HG03064 (cell line): ENCODE measurements at regions not wholly inside any gene's neighbourhood (a gene's known extent, or its start where the extent isn't known, plus 50 kb on each side); places are given as distances from the start of the nearest gene placed in this dataset.
"Not testable (repeated sequence)": the region's sequence is repeated elsewhere in the genome, so short reads cannot be mapped to it uniquely, and the experiment has no call there.

Experiments
- ATAC-seq: cut with Tn5 transposase; IDR thresholded peaks from one replicate; pipeline ENCODE4 v1.9.1; 2021; ENCODE audit warnings: low read depth; ENCODE audit not compliant: unreplicated experiment

- ATAC-seq, result not testable (repeated sequence)
Measured at GRCh38 chr7:109692613-109693012, 1122.9 kb downstream of the DNAJB9 start.

GRCh38 chr7:109694149-109695071 lies 1124.7 kb downstream of the DNAJB9 start:
- ATAC-seq, result no peak

- no peak for ATAC-seq
Measured at GRCh38 chr7:109695419-109695818, 1125.7 kb downstream of the DNAJB9 start.

- ATAC-seq, result no peak
Measured at GRCh38 chr7:109696723-109697122, 1127.0 kb downstream of the DNAJB9 start.

GRCh38 chr7:109699661-109700060 lies 1130.0 kb downstream of the DNAJB9 start:
- ATAC-seq, result no peak

- ATAC-seq, result no peak
Measured at GRCh38 chr7:109713366-109713765, 1143.7 kb downstream of the DNAJB9 start.

- ATAC-seq, result not testable (repeated sequence)
Measured at GRCh38 chr7:109719359-109719758, 1149.7 kb downstream of the DNAJB9 start.

- no peak for ATAC-seq
Measured at GRCh38 chr7:109734601-109735000, 1164.9 kb downstream of the DNAJB9 start.

GRCh38 chr7:109735881-109736280 lies 1166.2 kb downstream of the DNAJB9 start:
- ATAC-seq, result no peak

- no peak for ATAC-seq
Measured at GRCh38 chr7:109745677-109746410, 1176.2 kb downstream of the DNAJB9 start.

GRCh38 chr7:109751241-109751640 lies 1181.6 kb downstream of the DNAJB9 start:
- ATAC-seq, result no peak

- no peak for ATAC-seq
Measured at GRCh38 chr7:109752068-109752467, 1182.4 kb downstream of the DNAJB9 start.

GRCh38 chr7:109757713-109758112 lies 1188.0 kb downstream of the DNAJB9 start:
- no peak for ATAC-seq

GRCh38 chr7:109763611-109764010 lies 1193.9 kb downstream of the DNAJB9 start:
- ATAC-seq, result no peak

GRCh38 chr7:109772161-109772560 lies 1202.5 kb downstream of the DNAJB9 start:
- ATAC-seq, result no peak

GRCh38 chr7:109782806-109783205 lies 1213.1 kb downstream of the DNAJB9 start:
- no peak for ATAC-seq

- no peak for ATAC-seq
Measured at GRCh38 chr7:109806548-109806947, 1236.9 kb downstream of the DNAJB9 start.

- ATAC-seq, result no peak
Measured at GRCh38 chr7:109821156-109821555, 1251.5 kb downstream of the DNAJB9 start.

GRCh38 chr7:109834851-109835250 lies 1256.1 kb upstream of the LRRN3 start:
- ATAC-seq, result no peak

GRCh38 chr7:109835577-109835976 lies 1255.3 kb upstream of the LRRN3 start:
- no peak for ATAC-seq

- no peak for ATAC-seq
Measured at GRCh38 chr7:109836016-109836415, 1254.9 kb upstream of the LRRN3 start.

GRCh38 chr7:109842386-109842785 lies 1248.5 kb upstream of the LRRN3 start:
- no peak for ATAC-seq
